Naive thymus-derived CD4-positive, alpha-beta T cell (primary cell): ENCODE measurements at regions not wholly inside any gene's neighbourhood (a gene's known extent, or its start where the extent isn't known, plus 50 kb on each side); places are given as distances from the start of the nearest gene placed in this dataset.
"Not testable (repeated sequence)": the region's sequence is repeated elsewhere in the genome, so short reads cannot be mapped to it uniquely, and the experiment has no call there.

ENCODE experiments used
- ATAC-seq: fragments of 150-1000 bp; cut with Tn5 transposase; 2 replicates; pipeline ENCODE4 v1.10.0; 2021; ENCODE audit warnings: mild to moderate bottlenecking, moderate library complexity
- CTCF ChIA-PET: fragments of 350-600 bp; sonication (Branson Sonifier 250); formaldehyde crosslinking; loops from one replicate; lab custom pipeline; 2021; ENCODE audit warnings: antibody characterized with exemption; lab: Charles Lee
- POLR2A ChIA-PET: fragments of 350-600 bp; sonication (Branson Sonifier 250); formaldehyde crosslinking; loops from one replicate; lab custom pipeline; 2021; ENCODE audit warnings: antibody characterized with exemption, inconsistent platforms; lab: Charles Lee
- DNase-seq, 9 donors: peaks; one replicate each; pipeline versions ENCODE4 v3.0.0 to v3.0.0-alpha.2; 2020 to 2022; ENCODE audit warnings: mixed read lengths in 1 of 9
- H3K27ac ChIP-seq: one replicate; pipeline ENCODE4 v1.7.0; 2013; ENCODE audit warnings: mild to moderate bottlenecking, low read depth, low read length, moderate library complexity
- H3K27me3 ChIP-seq, 2 donors: one replicate each; pipeline ENCODE4 v1.7.0; 2013; ENCODE audit warnings: low read length in 2 of 2, mild to moderate bottlenecking in 2 of 2, moderate library complexity in 2 of 2; ENCODE audit not compliant: control insufficient read depth in 2 of 2, insufficient read depth in 2 of 2
- H3K36me3 ChIP-seq, 3 experiments: 1 replicate in 2 of 3; 2 replicates in 1 of 3; pipeline ENCODE4 v1.7.0; 2013; ENCODE audit warnings: low read length in 3 of 3, mild to moderate bottlenecking in 3 of 3, moderate library complexity in 1 of 3; ENCODE audit not compliant: insufficient read depth in 3 of 3, control insufficient read depth in 2 of 3
- H3K4me1 ChIP-seq, 2 donors: one replicate each; pipeline ENCODE4 v1.7.0; 2013; ENCODE audit warnings: low read length in 2 of 2, mild to moderate bottlenecking in 2 of 2, moderate library complexity in 1 of 2; ENCODE audit not compliant: control insufficient read depth in 2 of 2, insufficient read depth in 2 of 2
- H3K4me3 ChIP-seq: 2 replicates; pipeline ENCODE4 v1.7.0; 2013; ENCODE audit warnings: mild to moderate bottlenecking, low read length
- H3K9me3 ChIP-seq, 3 experiments: 1 replicate in 2 of 3; 2 replicates in 1 of 3; pipeline ENCODE4 v1.7.0; 2013; ENCODE audit warnings: low read length in 3 of 3; ENCODE audit not compliant: control insufficient read depth in 2 of 3
- H3K27ac Mint-ChIP-seq, 9 donors: one replicate each; pipeline ENCODE4 v1.8.0; 2020 to 2022; ENCODE audit warnings: mixed read lengths in 9 of 9, mild to moderate bottlenecking in 8 of 9, moderate library complexity in 5 of 9, inconsistent platforms in 2 of 9
- H3K27me3 Mint-ChIP-seq, 5 donors: one replicate each; pipeline ENCODE4 v1.8.0; 2021 to 2022; ENCODE audit warnings: mixed read lengths in 5 of 5, mild to moderate bottlenecking in 1 of 5
- H3K36me3 Mint-ChIP-seq, 5 donors: one replicate each; pipeline ENCODE4 v1.8.0; 2020 to 2022; ENCODE audit warnings: mixed read lengths in 5 of 5, mild to moderate bottlenecking in 3 of 5, inconsistent platforms in 1 of 5
- H3K4me1 Mint-ChIP-seq, 7 donors: one replicate each; pipeline ENCODE4 v1.8.0; 2020 to 2022; ENCODE audit warnings: mixed read lengths in 7 of 7, mild to moderate bottlenecking in 3 of 7, inconsistent platforms in 1 of 7
- H3K4me3 Mint-ChIP-seq, 10 donors: one replicate each; pipeline ENCODE4 v1.8.0; 2020 to 2022; ENCODE audit warnings: mild to moderate bottlenecking in 10 of 10, mixed read lengths in 10 of 10, moderate library complexity in 6 of 10, inconsistent platforms in 2 of 10
- H3K9me3 Mint-ChIP-seq, 11 donors: one replicate each; pipeline ENCODE4 v1.8.0; 2020 to 2022; ENCODE audit warnings: mixed read lengths in 11 of 11, mild to moderate bottlenecking in 4 of 11, inconsistent platforms in 1 of 11, moderate library complexity in 1 of 11
- intact Hi-C, 2 donors: fragments of 100-400 bp; cut with micrococcal nuclease; formaldehyde crosslinking; loops; one replicate each; pipeline ENCODE4 v1.15.1; 2023

- H3K27ac ChIP-seq = no peak overlapping the region
- Mint-ChIP-seq H3K9me3 (peaks cover 0 to 8% (median 0%) of the 10 kb centered on the region in 11 donors), H3K36me3 (peaks cover 0 to 4% (median 0%) of the 10 kb centered on the region in 5 donors), H3K4me1 (peaks cover 0 to 4% (median 0%) of the 10 kb centered on the region in 7 donors), H3K27me3 (no peaks in the 10 kb centered on the region), H3K4me3 (no peak overlapping the region), H3K27ac (no peak overlapping the region)
- CTCF ChIA-PET = interaction anchor here (0.5 kb wide), 1 partner anchor 1941 kb away, joined by 3 read pairs; no protein-coding TSS in a partner anchor
- H3K27me3 ChIP-seq = no peaks in the 10 kb centered on the region
- H3K9me3 ChIP-seq = no peaks in the 10 kb centered on the region
- H3K4me3 ChIP-seq = no peak overlapping the region
- no peak for DNase-seq
- no peaks in the 10 kb centered on the region for H3K4me1 ChIP-seq
- POLR2A ChIA-PET = no interaction called here
- H3K36me3 ChIP-seq = no peaks in the 10 kb centered on the region
- no peak for ATAC-seq
- intact Hi-C loops = no loop called here
These were observed 58.6 kb upstream of the DACT2 start for GRCh38 chr6:168377856-168378832.

GRCh38 chr6:168379579-168379978 lies 60.0 kb upstream of the DACT2 start:
- H3K27ac Mint-ChIP-seq, H3K27ac ChIP-seq, H3K27me3 ChIP-seq, H3K4me1 ChIP-seq, H3K9me3 Mint-ChIP-seq, H3K9me3 ChIP-seq, H3K36me3 ChIP-seq, H3K36me3 Mint-ChIP-seq, intact Hi-C loops, CTCF ChIA-PET, POLR2A ChIA-PET, H3K27me3 Mint-ChIP-seq, H3K4me3 ChIP-seq, DNase-seq, H3K4me1 Mint-ChIP-seq, ATAC-seq, H3K4me3 Mint-ChIP-seq: not testable (repeated sequence)

GRCh38 chr6:168380166-168380955 lies 60.6 kb upstream of the SMOC2 start:
- H3K27me3 ChIP-seq, CTCF ChIA-PET, ATAC-seq, H3K4me1 ChIP-seq, H3K9me3 Mint-ChIP-seq, H3K27ac ChIP-seq, H3K9me3 ChIP-seq, intact Hi-C loops, POLR2A ChIA-PET, DNase-seq, H3K4me3 ChIP-seq, H3K36me3 ChIP-seq, H3K27me3 Mint-ChIP-seq, H3K36me3 Mint-ChIP-seq, H3K4me3 Mint-ChIP-seq, H3K4me1 Mint-ChIP-seq: not testable (repeated sequence)
- H3K27ac Mint-ChIP-seq = peak overlapping the region in 2 of 9 donors; percentile 6 to 82

- H3K4me3 ChIP-seq = no peak overlapping the region
- ATAC-seq (no peak), DNase-seq (no peak)
- no peaks in the 10 kb centered on the region for H3K27me3 ChIP-seq
- POLR2A ChIA-PET = no interaction called here
- H3K36me3 ChIP-seq = no peaks in the 10 kb centered on the region
- CTCF ChIA-PET = no interaction called here
- peak overlapping the region in 1 of 9 donors; percentile 6 for H3K27ac Mint-ChIP-seq
- H3K9me3 Mint-ChIP-seq = peaks cover 0 to 8% (median 0%) of the 10 kb centered on the region in 11 donors
- H3K4me1 ChIP-seq = no peaks in the 10 kb centered on the region
- H3K27ac ChIP-seq = no peak overlapping the region
- intact Hi-C loops = no loop called here
- peaks cover 0 to 4% (median 0%) of the 10 kb centered on the region in 5 donors for H3K36me3 Mint-ChIP-seq
- H3K27me3 Mint-ChIP-seq = no peaks in the 10 kb centered on the region
- H3K4me1 Mint-ChIP-seq = peaks cover 0 to 4% (median 0%) of the 10 kb centered on the region in 7 donors
- no peaks in the 10 kb centered on the region for H3K9me3 ChIP-seq
- H3K4me3 Mint-ChIP-seq = no peak overlapping the region
These were observed 59.9 kb upstream of the SMOC2 start for GRCh38 chr6:168380956-168381605.

GRCh38 chr6:168381726-168382458 lies 59.1 kb upstream of the SMOC2 start:
- H3K27ac Mint-ChIP-seq = no peak overlapping the region
- intact Hi-C loops = no loop called here
- Histone ChIP-seq H3K27ac (no peak overlapping the region), H3K4me1 (no peaks in the 10 kb centered on the region), H3K27me3 (no peaks in the 10 kb centered on the region), H3K36me3 (no peaks in the 10 kb centered on the region), H3K4me3 (no peak overlapping the region), H3K9me3 (no peaks in the 10 kb centered on the region)
- DNase-seq = no peak
- POLR2A ChIA-PET = no interaction called here
- H3K36me3 Mint-ChIP-seq = peaks cover 0 to 4% (median 0%) of the 10 kb centered on the region in 5 donors
- CTCF ChIA-PET = no interaction called here
- peaks cover 0 to 8% (median 0%) of the 10 kb centered on the region in 11 donors for H3K9me3 Mint-ChIP-seq
- no peak overlapping the region for H3K4me3 Mint-ChIP-seq
- H3K27me3 Mint-ChIP-seq = no peaks in the 10 kb centered on the region
- no peak for ATAC-seq
- H3K4me1 Mint-ChIP-seq = peaks cover 0 to 4% (median 0%) of the 10 kb centered on the region in 7 donors
